WTC11 (cell line): ENCODE measurements at regions not wholly inside any gene's neighbourhood (a gene's known extent, or its start where the extent isn't known, plus 50 kb on each side); places are given as distances from the start of the nearest gene placed in this dataset.

Experiments
- AFF4 ChIP-seq: sonication (generic); formaldehyde crosslinking; IDR thresholded peaks from 2 replicates; pipeline ENCODE4 v1.8.1; 2023; ENCODE audit warnings: mild to moderate bottlenecking, missing genetic modification reagents, borderline replicate concordance
- CTCF ChIP-seq: fragments of 200-600 bp; IDR thresholded peaks from 2 replicates; pipeline ENCODE4 v1.8.0; 2022; ENCODE audit warnings: antibody characterized with exemption
- ETV6 ChIP-seq: sonication (generic); formaldehyde crosslinking; IDR thresholded peaks from 2 replicates; pipeline ENCODE4 v1.8.1; 2022; ENCODE audit warnings: mild to moderate bottlenecking, missing genetic modification reagents
- FOXP1 ChIP-seq: sonication (generic); formaldehyde crosslinking; IDR thresholded peaks from 2 replicates; pipeline ENCODE4 v1.8.0; 2022; ENCODE audit warnings: missing genetic modification reagents, mild to moderate bottlenecking, moderate library complexity, borderline replicate concordance
- FOXP4 ChIP-seq: sonication (generic); formaldehyde crosslinking; IDR thresholded peaks from 2 replicates; pipeline ENCODE4 v1.8.0; 2022; ENCODE audit warnings: mild to moderate bottlenecking, missing genetic modification reagents
- NR3C1 ChIP-seq: sonication (generic); formaldehyde crosslinking; conservative IDR thresholded peaks from 2 replicates; pipeline ENCODE4 v1.8.1; 2023; ENCODE audit warnings: low read depth, mild to moderate bottlenecking, missing genetic modification reagents
- ZBTB43 ChIP-seq: sonication (generic); formaldehyde crosslinking; IDR thresholded peaks from 2 replicates; pipeline ENCODE4 v1.8.1; 2023; ENCODE audit warnings: mild to moderate bottlenecking, missing genetic modification reagents
- ZNF232 ChIP-seq: sonication (generic); formaldehyde crosslinking; IDR thresholded peaks from 2 replicates; pipeline ENCODE4 v1.8.0; 2022; ENCODE audit warnings: mild to moderate bottlenecking, missing genetic modification reagents

- TF ChIP-seq AFF4 (no peak), FOXP4 (CRISPR knock-in tag) (no peak), CTCF (no peak), FOXP1 (CRISPR knock-in tag) (no peak), NR3C1 (no peak), ZNF232 (CRISPR knock-in tag) (no peak), ETV6 (CRISPR knock-in tag) (no peak), ZBTB43 (CRISPR knock-in tag) (no peak)
These were observed 237.9 kb upstream of the MMADHC start for GRCh38 chr2:149825473-149825872.
